Hindlimb muscle (tissue), 1 donor: ENCODE measurements at regions not wholly inside any gene's neighbourhood (a gene's known extent, or its start where the extent isn't known, plus 50 kb on each side); places are given as distances from the start of the nearest gene placed in this dataset.
"Not testable (repeated sequence)": the region's sequence is repeated elsewhere in the genome, so short reads cannot be mapped to it uniquely, and the experiment has no call there.

Experiments
- DNase-seq: peaks from one replicate; pipeline ENCODE4 v3.0.0-alpha.2; 2013

DNA sequence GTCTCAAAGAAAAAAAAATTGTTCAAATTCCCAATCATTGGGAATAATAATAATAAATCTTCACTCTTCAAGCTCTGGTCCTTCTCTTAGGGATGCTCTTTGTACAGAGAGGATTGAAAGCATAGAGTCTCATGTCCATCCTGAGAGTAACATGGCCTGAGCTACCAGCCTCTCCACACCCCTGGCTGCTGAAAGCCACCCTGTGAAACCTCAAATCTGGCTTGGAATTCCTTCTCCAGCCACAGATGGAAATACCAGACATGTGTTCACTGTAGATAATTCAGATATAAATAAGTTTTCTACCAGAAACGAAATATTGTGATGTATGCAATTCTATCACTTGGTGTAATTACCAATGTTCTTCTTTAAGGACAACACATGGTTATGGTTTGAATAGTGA, 140.6 kb downstream of the ARSF start:
- no peak for DNase-seq

DNA sequence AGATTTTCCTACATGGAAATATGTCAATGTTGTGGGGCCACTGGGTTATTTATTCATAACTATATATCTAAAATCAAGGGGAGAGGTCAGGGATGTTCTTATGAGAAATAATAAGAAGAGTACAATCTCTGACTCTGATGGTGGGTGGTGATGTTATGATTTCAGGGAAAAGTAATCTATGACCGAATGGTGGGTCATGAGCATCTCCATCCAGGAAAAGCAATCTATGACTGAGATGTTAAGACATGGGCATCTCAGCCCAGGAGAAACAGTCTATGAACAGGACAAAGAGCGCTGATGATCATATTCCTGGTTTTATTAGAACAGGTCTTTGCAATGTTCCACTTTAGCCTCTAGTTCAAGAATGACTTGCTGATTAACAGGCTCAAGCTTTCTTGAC, 137.1 kb downstream of the ARSF start:
- no peak for DNase-seq

DNA sequence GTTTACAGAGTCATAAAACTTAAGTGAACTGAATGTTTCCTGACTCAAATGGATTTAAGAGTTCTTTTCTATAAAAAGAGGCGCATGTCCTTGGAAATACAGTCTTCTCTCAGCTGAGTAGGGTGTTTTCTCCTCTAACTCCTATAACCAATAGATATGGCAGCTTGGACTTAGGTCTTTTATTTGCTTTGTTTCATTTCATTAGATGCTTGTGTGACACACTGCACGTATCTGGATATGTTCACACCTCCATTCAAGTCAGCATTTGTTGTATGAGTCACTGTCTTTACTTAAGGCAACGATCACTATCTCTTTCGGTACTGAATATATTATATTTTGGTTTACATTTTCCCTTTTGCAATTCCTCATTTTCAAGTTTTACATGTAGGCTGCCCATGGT, 136.6 kb downstream of the ARSF start:
- DNase-seq: no peak

DNA sequence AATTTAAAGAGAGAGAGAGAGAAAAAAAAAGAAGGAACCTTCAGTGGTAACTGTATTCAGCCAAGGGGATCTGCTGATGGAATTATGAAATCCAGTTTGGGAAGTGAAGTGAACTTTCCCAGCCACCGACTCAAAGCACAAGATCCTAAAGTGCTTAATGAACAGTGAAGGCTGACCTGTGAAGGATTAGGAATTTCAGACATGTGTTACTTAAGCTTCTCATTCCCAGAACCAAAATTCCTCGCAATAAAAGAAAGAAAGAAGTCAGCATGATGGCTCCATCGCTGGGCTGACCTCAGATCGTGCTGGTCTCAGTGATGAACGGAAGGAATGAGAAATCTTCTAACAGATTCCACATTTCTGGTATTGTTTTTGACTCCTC, 135.2 kb downstream of the ARSF start:
- DNase-seq: no peak

DNA sequence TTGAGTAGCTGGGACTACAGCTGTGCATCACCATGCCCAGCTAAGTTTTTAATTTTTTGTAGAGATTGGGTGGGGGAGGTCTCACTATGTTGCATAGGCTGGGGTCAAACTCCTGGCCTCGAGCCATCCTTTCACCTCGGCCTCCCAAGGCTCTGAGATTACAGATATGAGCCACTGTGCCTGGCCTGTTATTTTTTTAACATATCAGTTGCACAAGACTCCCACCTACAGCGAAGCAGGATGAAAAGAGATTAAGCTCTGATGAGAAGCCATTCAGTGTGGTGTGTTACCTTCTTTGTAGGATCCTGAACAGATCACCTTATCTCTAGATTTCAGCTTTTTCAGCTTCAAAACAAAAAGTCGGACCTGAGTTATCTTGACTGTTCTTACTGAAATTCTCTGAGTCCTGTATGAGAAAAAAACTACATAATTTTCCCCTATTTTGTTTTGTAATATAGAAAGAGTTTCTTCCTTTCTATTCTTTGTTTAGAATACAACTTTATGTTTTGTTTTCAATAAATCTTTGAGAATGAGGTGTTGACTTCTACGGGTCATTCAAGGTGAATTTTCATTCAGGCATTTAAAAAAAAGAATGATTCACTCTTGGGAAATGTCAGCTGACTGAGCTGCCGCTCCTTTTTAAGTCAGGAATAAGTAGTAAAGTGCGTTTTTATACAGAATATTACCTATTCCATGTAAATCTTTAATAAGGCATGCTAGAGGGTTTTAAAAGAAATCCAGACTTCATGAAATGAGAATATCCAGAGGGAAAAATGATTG, 134.6 kb downstream of the ARSF start:
- no peak for DNase-seq

DNA sequence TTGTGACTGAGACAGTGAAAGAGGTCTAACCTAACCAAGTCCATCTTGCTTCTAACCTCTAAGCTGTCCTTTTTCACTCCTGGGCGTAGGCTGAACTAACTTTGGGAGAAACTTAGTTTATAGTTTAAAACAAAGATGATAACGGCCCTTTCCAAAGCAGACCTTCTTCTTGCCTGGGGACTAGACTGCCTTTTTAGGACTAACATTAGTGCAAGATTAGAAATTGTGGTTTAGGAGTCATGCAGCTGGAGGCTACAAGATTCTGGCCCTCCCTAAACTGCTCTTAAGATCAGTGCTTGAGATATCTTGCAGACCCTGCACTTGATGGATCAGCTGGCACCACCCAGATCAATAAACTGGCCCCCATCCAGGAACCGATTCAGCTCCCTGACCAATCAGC, 130.9 kb downstream of the ARSF start:
- not testable (repeated sequence) for DNase-seq

DNA sequence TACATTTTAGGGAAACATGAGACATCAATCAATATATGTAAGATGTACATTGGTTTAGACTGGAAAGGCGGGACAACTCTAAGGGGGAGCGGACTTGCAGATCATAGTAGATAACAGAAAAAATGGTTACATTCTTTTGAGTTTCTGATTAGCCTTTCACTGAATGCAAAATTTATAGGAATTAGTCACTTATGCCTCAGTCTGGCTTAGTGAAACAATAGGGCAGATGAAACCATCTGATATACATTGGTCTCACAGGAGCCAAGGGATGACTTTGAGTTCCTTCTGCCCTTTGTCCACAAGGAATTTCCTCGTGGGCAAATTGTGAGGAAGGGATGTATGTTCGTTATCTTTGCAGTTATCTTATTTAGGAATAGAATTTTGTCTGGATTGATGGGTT, 128.2 kb downstream of the ARSF start:
- no peak for DNase-seq

DNA sequence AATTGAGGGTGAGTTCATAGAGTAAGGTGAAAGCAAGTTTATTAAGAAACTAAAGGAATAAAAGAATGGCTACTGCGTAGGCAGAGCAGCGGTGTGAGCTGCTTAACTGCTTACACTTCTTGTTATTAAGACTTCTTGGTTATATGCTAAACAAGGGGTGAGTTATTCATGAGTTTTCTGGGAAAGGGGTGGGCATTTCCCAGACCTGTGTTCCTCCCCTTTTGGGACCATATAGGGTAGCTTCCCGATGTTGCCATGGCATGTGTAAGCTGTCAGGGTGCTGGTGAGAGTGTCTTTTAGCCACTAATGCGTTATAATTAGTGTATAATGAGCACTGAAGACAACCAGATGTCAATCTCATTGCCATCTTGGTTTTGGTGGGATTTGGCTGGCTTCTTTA, 126.5 kb downstream of the ARSF start:
- no peak for DNase-seq

DNA sequence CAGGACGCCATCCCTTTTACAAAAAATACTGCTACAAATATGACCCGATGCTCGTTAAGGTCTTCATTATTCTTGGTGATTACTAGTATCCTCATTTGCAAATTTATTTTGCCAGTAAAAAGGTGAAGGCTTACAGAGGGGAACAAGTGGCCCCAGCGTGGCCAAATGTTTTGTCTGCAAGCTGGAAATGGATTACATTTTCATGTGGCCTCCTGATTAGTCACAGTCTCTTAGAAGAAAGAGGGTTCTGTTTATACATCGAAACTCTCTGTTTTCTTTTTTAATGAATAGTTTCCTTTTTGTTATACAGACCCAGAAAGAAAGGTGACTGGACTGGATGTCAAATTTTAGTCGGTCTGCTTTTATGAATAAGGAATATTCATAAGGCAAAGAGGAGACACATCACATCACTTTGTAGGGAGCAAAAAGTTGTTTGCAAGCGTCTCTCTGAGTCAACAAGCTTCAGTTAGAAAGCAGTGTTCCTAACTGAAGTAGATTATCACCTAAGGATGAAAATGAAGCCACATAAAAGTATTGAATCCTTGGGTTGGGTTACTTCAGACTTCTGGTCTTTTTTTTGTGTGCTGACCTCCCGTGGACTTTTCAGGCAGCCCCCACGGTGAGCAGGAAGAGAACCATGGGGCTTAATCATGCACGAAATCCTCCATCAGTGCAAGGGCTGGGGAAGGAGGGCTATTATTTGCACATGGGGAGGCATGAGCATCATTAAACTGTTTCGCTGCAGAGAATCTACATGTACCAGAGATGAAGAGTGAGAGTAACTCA, 125.6 kb downstream of the ARSF start:
- DNase-seq: no peak

DNA sequence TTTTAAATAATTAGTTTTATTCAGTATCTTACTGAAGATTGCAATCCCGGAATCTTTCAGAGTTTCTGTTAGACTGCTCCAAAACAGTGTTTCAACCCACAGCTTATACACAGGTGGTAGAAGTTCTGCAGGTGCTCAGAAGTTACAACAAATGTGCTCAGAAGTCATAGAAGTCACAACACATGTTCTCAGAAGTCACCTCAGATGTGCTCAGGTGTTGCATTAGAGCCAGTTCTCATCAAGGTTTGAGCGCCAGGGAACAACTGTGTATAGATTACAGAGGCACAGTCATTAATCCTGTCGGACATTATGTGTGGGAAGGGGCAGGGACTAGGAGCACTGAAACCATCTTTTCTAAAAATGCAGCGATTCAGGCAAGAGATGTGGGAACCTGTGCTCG, 124.5 kb downstream of the ARSF start:
- no peak for DNase-seq
